Fibroblast of gingiva (primary cell): ENCODE measurements at regions not wholly inside any gene's neighbourhood (a gene's known extent, or its start where the extent isn't known, plus 50 kb on each side); places are given as distances from the start of the nearest gene placed in this dataset.
A peak's percentile ranks its signal among the peaks of the same experiment; 100 is the strongest.

Source experiments
- DNase-seq: peaks from one replicate; pipeline ENCODE4 v3.0.0-alpha.2; 2011; ENCODE audit warnings: low read depth

DNA sequence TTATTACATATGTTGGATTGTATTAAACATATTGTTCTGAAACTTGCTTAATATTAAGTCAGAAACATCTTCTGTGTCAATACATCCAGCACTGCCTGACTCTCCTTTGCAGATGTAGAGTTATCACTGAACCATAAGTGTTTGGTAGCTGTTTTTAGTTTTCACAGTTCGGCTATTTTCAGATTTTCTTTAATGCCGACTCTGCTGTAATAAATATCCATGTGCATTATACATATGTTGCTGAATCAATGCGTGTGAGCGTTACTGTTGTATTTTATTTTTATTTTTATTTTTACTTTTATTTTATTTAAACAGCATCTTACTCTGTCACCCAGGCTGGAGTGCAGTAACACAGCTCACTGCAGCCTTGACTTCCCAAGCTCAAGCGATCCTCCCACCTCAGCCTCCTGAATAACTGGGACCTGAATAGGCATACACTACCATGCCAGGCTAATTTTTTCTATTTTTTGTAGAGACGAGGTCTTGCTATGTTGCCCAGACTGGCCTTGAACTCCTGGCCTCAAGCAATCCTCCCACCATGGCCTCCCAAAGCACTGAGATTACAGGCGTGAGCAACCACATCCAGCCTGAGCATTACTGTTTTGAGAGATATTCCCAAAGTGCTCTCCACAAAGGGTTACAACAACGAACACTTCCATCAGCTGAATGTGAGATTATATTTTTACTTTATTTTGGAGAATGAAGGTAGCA is 50.7 kb upstream of the NOCT start:
- no peak for DNase-seq

DNA sequence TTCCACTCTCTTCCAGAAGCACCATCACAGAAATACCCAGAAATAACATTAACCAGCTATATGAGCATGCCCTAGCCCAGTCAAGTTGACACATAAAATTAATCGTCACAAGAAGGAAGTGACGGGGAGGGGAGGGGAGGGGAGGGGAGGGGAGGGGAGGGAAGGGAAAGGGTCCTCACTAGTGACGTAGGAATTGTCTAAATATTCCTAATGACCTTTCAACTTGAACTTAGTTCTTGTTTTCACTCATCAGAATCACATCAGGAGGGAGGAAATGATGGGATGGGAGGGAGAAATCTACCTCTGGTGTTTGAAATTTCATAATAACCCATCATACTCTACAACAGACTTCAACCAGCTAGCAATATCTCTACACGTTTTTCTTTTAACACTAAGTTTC is 52.2 kb upstream of the NOCT start:
- no peak for DNase-seq

DNA sequence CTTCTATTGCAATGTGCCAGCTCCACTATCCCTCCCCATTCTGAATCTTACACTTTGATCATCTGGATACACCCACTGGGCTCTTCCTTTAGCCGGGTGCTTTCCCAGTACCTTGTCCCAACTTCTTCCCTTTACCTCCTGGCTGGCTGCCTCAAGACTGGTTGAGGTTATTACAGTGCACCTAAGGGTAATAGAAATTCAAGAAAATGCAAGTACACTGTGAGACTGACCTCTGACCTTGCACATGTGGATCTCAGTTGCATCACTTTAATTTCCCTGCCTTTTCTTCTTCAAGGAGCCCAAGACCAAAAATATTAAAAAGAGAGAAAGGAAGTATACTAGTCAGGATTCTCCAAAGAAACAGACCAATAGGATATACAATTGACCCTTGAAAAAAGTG is 53.9 kb upstream of the NOCT start:
- DNase-seq, result peak; percentile 11

DNA sequence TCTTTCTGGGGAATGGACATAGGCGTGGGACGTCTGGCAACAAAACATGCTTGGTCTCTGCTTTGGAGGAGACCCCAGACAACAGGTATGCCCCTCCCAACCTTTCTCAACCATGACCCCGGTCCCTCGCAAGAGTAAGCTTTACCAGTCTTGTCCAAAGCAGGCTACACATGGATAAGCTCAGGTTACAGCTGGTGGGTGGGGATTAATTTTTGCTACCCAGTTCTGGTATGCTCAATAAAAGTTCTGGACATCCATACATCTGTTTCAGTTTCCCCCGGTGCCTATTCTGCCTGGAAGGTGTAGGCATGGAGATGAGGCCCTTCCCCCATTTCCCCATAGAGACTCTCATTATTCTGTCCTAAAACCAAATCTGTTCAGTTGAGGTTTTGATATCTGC is 54.5 kb upstream of the NOCT start:
- no peak for DNase-seq

DNA sequence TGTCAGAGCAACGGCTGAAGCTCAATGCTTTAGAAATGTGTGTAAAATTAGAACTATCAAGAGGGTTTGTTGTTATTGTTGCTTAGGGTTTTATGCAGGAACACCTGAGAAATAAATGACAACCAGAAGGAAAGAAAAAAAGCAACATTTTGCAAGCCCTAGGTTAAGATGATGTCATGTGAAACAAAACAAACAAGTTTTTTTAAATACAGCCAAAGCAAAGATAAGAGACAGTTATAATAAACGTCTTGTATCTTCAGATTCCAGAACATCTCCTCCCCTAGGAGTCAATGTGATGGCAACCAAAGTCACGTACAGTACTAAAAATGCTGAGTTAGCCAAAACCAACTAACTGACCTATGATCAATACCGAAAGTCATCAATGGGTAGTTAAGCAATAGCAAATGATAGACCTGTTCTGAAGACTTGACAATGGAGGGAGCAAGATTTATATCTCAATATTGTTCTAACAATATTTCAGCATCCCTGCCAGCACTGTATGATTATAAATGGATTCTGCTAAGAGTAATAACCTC is 55.3 kb upstream of the NOCT start:
- DNase-seq, result no peak

DNA sequence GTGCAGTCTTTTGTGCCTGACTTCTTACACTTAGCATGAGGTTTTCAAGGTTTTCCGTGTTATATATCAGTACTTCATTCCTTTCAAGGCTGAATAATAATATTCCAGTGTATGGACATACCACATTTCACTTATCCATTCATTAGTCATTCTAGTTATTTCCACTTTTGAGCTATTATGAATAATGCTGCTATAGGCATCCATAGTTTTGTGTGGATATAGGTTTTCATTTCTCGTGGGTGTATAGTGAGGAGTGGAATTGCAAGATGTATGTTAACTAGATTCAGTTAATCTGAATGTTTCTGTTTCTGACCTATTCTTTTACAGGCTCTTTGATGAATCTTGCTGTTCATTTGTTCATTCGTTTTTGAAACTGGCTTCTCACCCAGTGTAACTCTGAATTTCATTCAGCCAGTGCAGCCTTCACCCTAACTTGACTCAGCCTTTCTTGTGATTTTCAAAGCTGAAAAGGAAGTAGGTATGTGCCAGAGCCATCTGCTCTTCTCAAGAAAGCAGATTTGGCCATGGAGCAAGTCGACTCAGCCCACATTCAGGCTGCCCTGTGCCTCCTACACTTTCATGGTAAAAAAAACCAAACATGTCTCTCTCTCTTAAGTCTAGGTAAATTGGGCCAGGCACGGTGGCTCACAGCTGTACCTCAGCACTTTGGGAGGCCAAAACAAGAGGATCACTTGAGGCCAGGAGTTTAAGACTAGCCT is 56.3 kb upstream of the NOCT start:
- no peak for DNase-seq

DNA sequence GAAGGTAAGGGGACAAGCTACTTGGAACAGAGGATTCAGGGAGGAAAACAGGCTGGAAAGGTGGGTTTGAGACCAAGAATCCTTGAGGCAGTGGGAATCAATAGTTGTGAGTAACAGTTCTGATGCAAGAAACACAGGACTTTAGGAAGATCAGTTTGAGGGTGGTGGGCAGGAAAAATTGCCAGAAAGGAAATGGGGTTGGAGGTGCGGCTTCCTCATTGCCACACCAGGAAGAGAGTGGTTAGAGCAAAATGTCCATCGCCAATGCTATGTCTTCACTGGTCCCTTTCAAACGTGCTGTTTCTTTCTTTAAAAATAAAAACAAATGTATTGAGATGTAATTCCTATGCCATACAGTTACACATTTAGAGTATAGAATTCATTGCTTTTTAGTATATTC is 57.1 kb upstream of the NOCT start:
- no peak for DNase-seq

DNA sequence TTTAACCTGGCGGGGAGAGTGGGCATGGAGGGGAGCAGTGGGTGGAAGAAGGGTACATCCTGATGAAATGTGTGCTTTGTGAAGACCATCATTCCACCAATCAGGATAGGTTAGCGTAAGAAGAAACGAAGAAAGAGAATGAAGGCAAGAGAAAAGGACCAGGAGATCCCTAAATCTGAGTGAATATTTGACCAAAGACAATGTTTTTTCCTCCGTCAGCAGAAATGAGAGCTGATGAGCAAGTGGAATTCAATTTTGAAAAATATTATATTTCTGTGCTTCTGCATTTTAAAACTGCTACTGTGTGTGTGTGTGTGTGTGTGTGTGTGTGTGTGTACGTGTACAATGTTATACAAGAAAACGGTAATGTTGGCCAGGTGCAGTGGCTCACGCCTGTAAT is 58.3 kb upstream of the NOCT start:
- no peak for DNase-seq

DNA sequence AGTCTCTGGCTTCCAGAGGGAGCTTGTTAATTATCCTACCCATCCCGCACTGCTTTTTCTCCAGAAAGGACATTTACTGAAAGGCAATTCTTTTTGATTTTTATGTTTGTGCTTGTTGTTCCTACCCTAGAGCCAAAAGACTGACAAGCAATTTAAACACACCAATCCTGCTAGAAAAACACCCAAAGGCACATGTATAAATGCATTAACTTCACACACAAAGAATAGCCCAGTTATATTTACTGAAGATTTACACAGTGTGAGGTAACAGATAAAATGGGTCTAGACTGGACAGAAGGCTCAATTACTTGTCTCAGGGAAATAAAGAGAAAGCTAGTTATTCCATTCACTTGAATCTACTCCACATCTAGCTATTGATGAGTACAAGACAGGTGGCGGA is 61.2 kb upstream of the NOCT start:
- DNase-seq, result no peak

DNA sequence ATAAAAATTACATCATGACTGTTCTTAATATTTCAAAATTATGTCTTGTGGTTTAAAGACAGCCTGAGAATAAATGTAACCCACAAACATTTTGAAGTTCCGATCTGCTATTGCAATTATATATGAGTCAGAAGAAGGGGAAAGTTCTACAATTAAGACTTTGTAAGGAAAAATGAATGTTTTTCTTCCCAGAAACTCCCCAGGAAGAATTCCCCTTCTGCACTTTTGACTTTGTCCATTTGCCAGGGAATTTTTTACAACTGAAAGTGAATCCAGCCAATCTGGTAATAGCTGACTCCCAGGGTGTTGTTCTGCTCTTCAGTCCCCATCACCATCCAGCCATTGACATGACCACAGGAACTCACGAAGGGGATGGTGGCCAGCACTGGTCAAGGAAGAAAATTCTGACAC is 61.6 kb upstream of the NOCT start:
- DNase-seq, result peak; percentile 94

DNA sequence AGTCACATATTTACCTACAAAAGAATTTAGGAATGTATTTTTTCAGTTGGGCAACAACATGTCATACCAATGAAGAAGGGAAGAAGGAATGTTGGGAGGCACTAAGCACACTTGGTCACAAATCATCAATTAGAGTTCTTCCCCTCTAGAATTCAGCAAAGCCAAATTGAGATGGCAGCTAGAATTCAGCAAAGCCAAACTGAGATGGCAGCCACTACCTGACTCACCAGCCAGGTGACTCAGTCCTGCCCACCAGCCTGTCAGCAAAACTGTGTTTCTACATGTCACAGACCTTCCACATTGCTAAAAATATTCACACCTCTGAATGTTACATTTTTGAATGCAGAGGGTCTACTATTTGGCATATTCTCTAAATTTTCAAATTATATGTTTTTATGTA is 63.2 kb upstream of the NOCT start:
- no peak for DNase-seq

DNA sequence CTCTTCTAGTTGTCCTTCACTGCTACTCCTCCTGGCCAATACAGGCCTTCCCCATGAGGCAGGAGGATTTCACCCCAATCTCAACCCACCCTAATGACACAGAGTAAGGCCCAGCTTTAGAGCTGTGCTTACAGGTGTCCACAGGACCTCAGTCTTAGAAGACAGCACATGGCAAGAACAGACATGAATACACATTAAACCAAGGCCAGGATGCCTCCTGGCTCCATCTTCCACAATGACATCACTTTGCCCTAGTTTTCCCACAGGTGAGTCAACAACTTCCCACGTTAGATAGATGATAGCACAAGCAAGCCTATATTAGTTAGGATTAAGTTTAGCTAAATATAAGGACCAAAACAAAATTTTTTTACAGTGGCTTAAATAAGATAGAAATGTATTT is 63.8 kb upstream of the NOCT start:
- DNase-seq, result no peak

DNA sequence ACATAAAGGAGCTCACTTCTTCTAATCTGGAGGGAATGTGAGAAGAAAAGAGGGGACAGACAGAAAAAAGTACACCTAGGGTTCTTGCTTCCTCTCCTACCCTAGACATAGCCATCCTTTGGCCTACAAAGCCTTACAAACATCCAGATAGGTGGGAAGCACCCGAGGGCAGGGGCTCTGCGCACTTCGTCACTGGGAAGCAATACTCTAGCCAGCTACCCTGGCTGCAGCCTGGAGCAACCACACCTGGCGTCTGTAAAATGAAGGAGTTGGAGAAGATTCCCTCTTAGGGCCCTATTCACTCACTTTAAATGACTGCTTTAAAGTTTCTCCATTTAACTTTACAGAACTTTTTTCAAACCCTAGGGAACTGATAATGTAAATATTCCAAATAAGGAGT is 65.7 kb upstream of the NOCT start:
- no peak for DNase-seq

DNA sequence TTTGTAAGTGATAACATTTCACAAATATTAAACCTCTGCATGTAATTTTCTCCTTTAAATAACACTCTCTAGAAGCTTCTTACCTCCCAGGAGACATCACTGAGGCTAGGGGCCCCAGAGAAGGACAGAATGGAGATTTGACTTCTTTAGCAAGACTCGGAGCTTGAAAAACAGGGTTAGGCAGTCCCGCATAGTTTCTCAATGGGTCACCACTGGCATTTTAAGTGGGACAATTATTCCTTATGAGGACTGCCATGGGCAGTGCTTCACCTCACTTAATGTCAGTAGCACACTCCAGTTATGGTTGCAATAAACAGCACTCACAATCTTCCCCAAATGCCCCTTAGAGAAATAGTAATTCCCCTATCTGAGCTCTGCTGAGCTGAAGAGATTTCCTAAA is 66.7 kb upstream of the NOCT start:
- peak; percentile 11 for DNase-seq

DNA sequence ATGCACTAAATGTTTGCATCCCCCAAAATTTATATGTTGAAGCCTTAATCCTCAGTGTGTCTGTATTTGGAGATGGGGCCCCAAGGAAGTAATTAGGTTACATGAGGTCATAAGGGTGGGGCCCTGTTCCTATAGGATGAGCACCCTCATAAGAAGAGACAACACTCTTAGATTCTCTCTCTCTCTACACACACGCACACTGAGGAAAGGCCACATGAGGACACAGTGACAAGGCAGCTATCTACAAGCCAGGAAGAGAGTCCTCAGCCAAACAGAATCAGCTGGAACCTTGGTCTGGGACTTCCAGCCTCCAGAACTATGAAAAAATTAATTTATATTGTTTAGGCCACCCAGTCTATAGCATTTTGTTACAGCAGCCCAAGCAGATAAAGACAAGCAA is 69.3 kb upstream of the NOCT start:
- DNase-seq, result no peak

DNA sequence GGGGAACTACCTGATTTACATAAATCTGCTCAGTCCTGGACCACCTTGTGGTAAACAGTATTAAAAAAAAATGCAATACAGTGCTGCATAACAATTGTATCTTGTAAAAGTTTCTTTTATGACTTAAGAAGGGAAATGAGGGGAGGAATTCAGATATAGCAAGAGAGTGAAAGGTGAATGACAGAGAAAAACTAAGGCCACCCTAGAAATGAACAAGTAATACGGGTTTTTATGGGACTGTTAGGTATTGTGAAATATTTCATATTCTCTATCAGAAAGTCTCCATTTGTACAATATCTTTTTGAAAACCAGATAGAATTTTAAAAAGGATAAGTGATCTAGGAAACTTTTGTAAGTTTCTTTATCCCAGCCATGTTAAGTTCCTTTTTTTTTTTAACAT is 69.7 kb upstream of the NOCT start:
- no peak for DNase-seq

DNA sequence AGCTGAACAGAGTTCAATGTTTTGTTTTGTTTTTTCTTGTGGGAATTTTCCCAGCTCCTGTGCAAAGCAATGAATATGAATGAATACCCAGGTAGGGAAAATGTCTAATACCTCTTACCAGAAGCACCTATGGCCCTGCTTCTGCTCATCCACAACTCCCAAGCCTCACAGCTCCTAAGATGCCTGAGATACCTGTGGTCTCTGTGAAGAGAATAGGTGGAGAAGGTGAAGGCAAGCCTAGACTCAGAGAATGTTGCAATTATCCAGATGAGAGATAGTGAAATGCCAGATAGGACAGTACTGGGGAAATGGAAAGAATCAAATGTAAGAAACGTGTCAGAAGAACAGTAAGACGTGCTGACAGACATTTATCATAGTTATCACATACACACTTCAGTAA is 70.2 kb upstream of the NOCT start:
- no peak for DNase-seq

DNA sequence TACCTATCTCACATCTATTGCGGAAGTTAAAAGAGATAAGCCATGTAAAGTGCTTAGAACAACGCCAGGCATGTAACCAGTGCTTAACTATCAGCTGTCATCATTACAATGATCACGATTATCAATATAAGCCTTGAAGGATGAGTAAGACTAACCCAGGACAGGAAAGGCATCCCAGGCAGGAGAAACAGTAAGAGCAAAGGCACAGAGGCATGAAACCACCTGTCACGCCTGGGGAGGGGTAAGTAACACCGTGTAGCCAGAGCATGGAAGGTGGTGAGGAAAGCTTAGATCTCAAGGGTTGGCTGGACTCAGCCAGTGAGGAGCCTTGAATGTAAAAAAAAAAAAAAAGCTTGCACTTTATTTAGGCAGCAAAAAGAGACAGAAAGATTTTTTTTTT is 71.7 kb upstream of the NOCT start:
- DNase-seq, result no peak

DNA sequence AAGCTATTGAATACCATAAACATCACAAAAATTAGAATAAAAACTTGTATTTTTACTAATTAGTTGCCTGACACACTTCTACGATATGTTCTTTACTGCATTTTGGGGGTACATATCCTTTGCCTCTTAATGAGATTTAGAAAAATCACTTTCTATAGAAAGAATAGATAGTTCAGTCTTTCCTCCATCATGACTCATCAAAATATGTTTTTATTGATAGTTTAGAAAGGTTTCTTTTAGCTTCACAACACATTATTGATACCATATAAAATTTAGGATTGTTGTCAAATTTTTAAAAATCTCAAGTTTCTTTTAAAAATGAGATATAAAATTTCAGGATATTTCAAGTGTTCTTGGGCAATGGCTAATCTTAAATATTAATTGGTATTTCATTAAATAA is 74.5 kb upstream of the NOCT start:
- no peak for DNase-seq

DNA sequence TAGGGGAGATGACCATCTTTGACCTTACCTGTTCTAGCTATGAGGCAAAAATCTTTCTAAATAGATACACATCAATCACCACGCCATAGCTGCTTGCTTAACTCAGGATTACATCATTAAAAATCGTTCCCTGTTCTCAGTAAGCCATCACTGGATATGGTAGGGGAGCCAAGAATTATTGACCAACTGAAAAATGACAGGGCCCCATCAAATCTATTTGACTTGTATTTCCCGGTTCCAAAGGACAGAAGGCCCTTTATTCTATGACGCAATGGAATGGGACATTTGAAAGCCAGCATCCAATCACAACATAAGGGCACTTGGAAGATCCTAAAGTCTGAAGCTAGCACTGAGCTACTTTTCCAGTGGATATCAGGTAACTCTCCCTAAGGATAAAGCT is 75.6 kb upstream of the NOCT start:
- DNase-seq, result no peak

DNA sequence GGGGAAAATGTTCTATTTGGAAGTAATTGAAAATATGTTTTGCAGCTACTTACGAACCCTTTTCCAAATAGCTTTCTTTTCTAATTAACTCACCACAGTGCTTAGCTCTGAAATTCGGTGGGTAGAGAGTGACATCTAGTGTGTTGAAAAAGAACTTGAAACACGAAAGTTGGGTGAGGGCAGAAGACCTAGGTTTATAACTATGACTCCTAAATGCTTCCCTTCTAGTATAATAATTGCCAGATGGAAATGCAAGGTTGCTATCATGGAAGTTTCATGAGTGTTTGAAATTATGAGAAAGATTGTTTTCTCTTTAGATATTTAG is 77.3 kb upstream of the NOCT start:
- DNase-seq, result peak; percentile 53

DNA sequence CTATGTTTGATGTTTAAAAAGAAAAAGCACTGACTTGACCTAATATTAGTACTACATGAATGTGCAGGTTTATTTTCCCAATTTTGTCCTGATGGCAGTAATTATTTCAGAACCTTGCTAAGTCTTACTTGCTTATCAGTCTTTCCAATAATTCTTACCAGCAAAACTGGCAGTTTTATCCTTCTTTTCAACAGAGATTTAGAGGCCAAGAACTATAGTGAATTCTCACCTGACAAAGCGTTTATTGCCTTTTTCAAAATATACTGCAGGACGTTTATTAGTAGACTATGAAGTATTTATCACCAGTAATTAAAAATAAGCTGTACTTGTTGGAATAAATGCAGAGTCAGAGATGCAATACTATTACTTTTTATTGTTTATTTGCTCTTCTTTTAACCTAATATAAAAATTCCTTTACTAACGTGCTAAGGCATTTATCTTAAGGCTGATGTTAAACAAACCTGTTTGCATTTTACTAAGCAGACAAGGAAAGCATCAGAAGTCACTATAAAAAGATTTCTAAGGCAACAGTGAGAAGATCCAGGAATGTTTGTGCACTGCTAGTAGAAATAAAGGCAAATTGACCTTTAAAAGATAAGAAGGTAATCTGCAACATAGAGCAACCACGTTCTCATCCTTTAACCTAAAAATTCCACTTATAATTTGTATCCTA is 80.3 kb upstream of the NOCT start:
- no peak for DNase-seq

DNA sequence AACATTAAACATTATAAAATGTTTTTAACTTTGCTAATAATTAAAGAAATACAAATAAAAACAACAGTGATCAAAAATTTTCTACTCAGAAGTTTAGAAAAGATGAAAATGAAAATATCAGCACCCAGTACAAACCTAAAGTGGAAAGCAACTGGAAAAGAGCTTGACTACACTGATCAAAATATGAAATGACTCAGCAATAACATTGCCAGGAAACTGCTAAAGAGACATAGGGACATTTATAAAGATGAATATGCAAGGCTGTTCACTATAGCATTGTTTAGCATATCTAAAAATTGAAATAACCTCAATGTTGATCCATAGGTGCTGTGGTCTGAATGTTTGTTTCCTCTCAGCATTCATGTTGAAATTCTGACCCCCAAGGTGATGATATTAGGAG is 88.5 kb upstream of the NOCT start:
- DNase-seq, result no peak

DNA sequence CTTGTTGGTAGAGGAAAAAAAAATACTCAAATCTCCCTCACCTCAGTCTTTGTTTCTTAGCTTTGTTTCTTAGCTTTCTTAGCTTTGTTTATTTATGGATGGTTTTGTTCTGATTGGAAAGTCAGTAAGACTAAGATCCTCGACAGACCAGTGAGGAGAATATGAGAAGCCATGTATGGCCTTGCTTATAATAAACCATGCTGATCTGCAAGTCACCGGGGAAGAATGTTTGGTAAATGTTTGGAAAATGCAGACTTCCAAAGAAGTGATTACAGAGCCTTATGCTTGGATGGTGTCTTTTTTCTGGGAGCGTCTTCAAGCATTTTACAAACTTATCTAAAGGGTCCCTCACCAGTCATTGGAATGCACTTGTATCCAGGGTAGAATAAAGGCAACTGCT is 90.1 kb upstream of the NOCT start:
- DNase-seq, result no peak
